Subcutaneous abdominal adipose tissue (tissue), 5 donors: ENCODE measurements at regions not wholly inside any gene's neighbourhood (a gene's known extent, or its start where the extent isn't known, plus 50 kb on each side); places are given as distances from the start of the nearest gene placed in this dataset.

Experiments used
- H3K27ac ChIP-seq: one replicate; pipeline ENCODE4 v1.7.0; 2013; ENCODE audit warnings: low read depth, mild to moderate bottlenecking, inconsistent platforms, low read length, moderate library complexity
- H3K27me3 ChIP-seq, 5 donors: one replicate each; pipeline ENCODE4 v1.7.0; 2013; ENCODE audit warnings: low read length in 5 of 5, inconsistent platforms in 1 of 5; ENCODE audit not compliant: control insufficient read depth in 5 of 5, insufficient read depth in 4 of 5
- H3K36me3 ChIP-seq, 5 donors: one replicate each; pipeline ENCODE4 v1.7.0; 2013; ENCODE audit warnings: low read length in 5 of 5; ENCODE audit not compliant: control insufficient read depth in 5 of 5, insufficient read depth in 5 of 5
- H3K4me1 ChIP-seq, 5 donors: one replicate each; pipeline ENCODE4 v1.7.0; 2013; ENCODE audit warnings: low read length in 5 of 5, mild to moderate bottlenecking in 3 of 5, moderate library complexity in 1 of 5; ENCODE audit not compliant: control insufficient read depth in 5 of 5, insufficient read depth in 5 of 5
- H3K4me3 ChIP-seq, 5 donors: one replicate each; pipeline ENCODE4 v1.7.0; 2013; ENCODE audit warnings: low read length in 5 of 5, low read depth in 1 of 5
- H3K9ac ChIP-seq, 5 donors: one replicate each; pipeline ENCODE4 v1.7.0; 2013; ENCODE audit warnings: low read length in 5 of 5, mild to moderate bottlenecking in 4 of 5, moderate library complexity in 3 of 5
- H3K9me3 ChIP-seq, 5 donors: one replicate each; pipeline ENCODE4 v1.7.0; 2013; ENCODE audit warnings: low read length in 5 of 5; ENCODE audit not compliant: control insufficient read depth in 5 of 5
- donor health status: healthy.
- donor health status: healthy.
- donor health status: healthy.
- donor health status: healthy.
- donor health status: healthy.

- no peak overlapping the region for H3K9ac ChIP-seq
- peaks cover 0 to 10% (median 4%) of the 10 kb centered on the region in 5 donors for H3K9me3 ChIP-seq
- H3K27me3 ChIP-seq = no peaks in the 10 kb centered on the region
- H3K4me3 ChIP-seq = no peak overlapping the region
- no peaks in the 10 kb centered on the region for H3K4me1 ChIP-seq
- no peak overlapping the region for H3K27ac ChIP-seq
- no peaks in the 10 kb centered on the region for H3K36me3 ChIP-seq
These were observed 888.7 kb upstream of the CNTNAP5 start for GRCh38 chr2:123136419-123136818.

- H3K27ac ChIP-seq = no peak overlapping the region
- no peaks in the 10 kb centered on the region for H3K36me3 ChIP-seq
- no peaks in the 10 kb centered on the region for H3K27me3 ChIP-seq
- peak overlapping the region in 1 of 5 donors; percentile 57 for H3K4me3 ChIP-seq
- H3K4me1 ChIP-seq = no peaks in the 10 kb centered on the region
- H3K9me3 ChIP-seq = no peaks in the 10 kb centered on the region
- H3K9ac ChIP-seq = no peak overlapping the region
These were observed 881.0 kb upstream of the CNTNAP5 start for GRCh38 chr2:123144082-123144481.

GRCh38 chr2:123153041-123153440 is 872.0 kb upstream of the CNTNAP5 start:
- Histone ChIP-seq H3K27ac (no peak overlapping the region), H3K9ac (no peak overlapping the region), H3K4me3 (no peak overlapping the region), H3K27me3 (no peaks in the 10 kb centered on the region), H3K9me3 (no peaks in the 10 kb centered on the region), H3K4me1 (no peaks in the 10 kb centered on the region), H3K36me3 (no peaks in the 10 kb centered on the region)

GRCh38 chr2:123154195-123154594 is 870.9 kb upstream of the CNTNAP5 start:
- Histone ChIP-seq H3K9ac (no peak overlapping the region), H3K9me3 (no peaks in the 10 kb centered on the region), H3K4me1 (no peaks in the 10 kb centered on the region), H3K27me3 (no peaks in the 10 kb centered on the region), H3K36me3 (no peaks in the 10 kb centered on the region), H3K27ac (no peak overlapping the region), H3K4me3 (no peak overlapping the region)

- H3K27me3 ChIP-seq = no peaks in the 10 kb centered on the region
- H3K27ac ChIP-seq = no peak overlapping the region
- H3K36me3 ChIP-seq = no peaks in the 10 kb centered on the region
- no peaks in the 10 kb centered on the region for H3K4me1 ChIP-seq
- no peak overlapping the region for H3K9ac ChIP-seq
- H3K9me3 ChIP-seq = no peaks in the 10 kb centered on the region
- H3K4me3 ChIP-seq = no peak overlapping the region
These were observed 868.1 kb upstream of the CNTNAP5 start for GRCh38 chr2:123157016-123157415.

GRCh38 chr2:123162400-123163016 is 862.6 kb upstream of the CNTNAP5 start:
- Histone ChIP-seq H3K27me3 (no peaks in the 10 kb centered on the region), H3K27ac (no peak overlapping the region), H3K4me3 (no peak overlapping the region), H3K4me1 (no peaks in the 10 kb centered on the region), H3K36me3 (no peaks in the 10 kb centered on the region), H3K9me3 (no peaks in the 10 kb centered on the region), H3K9ac (no peak overlapping the region)

- Histone ChIP-seq H3K36me3 (no peaks in the 10 kb centered on the region), H3K27ac (no peak overlapping the region), H3K27me3 (no peaks in the 10 kb centered on the region), H3K4me3 (no peak overlapping the region), H3K9ac (no peak overlapping the region), H3K4me1 (no peaks in the 10 kb centered on the region), H3K9me3 (peaks cover 0 to 3% (median 0%) of the 10 kb centered on the region in 5 donors)
These were observed 861.7 kb upstream of the CNTNAP5 start for GRCh38 chr2:123163398-123163797.

GRCh38 chr2:123164216-123164615 is 860.9 kb upstream of the CNTNAP5 start:
- Histone ChIP-seq H3K9ac (no peak overlapping the region), H3K9me3 (peaks cover 0 to 3% (median 0%) of the 10 kb centered on the region in 5 donors), H3K27ac (no peak overlapping the region), H3K4me3 (no peak overlapping the region), H3K4me1 (no peaks in the 10 kb centered on the region), H3K36me3 (no peaks in the 10 kb centered on the region), H3K27me3 (no peaks in the 10 kb centered on the region)

- no peaks in the 10 kb centered on the region for H3K27me3 ChIP-seq
- no peak overlapping the region for H3K27ac ChIP-seq
These were observed 859.5 kb upstream of the CNTNAP5 start for GRCh38 chr2:123165616-123166015.

GRCh38 chr2:123179526-123179925 is 845.6 kb upstream of the CNTNAP5 start:
- no peak overlapping the region for H3K27ac ChIP-seq
- H3K9me3 ChIP-seq = peaks cover 0 to 9% (median 4%) of the 10 kb centered on the region in 5 donors
- no peaks in the 10 kb centered on the region for H3K36me3 ChIP-seq
- H3K4me1 ChIP-seq = no peaks in the 10 kb centered on the region
- no peaks in the 10 kb centered on the region for H3K27me3 ChIP-seq
- H3K9ac ChIP-seq = no peak overlapping the region
- H3K4me3 ChIP-seq = peak overlapping the region in 1 of 5 donors; percentile 4

More at GRCh38 chr2:123165616-123166015, 859.5 kb upstream of the CNTNAP5 start:
- no peaks in the 10 kb centered on the region for H3K4me1 ChIP-seq
- H3K9ac ChIP-seq = no peak overlapping the region
- no peak overlapping the region for H3K4me3 ChIP-seq
- H3K36me3 ChIP-seq = no peaks in the 10 kb centered on the region
- H3K9me3 ChIP-seq = peaks cover 0 to 3% (median 0%) of the 10 kb centered on the region in 5 donors
